WERI-Rb-1 (cell line): ENCODE measurements at regions not wholly inside any gene's neighbourhood (a gene's known extent, or its start where the extent isn't known, plus 50 kb on each side); places are given as distances from the start of the nearest gene placed in this dataset.

ENCODE experiments used
- DNase-seq: peaks from one replicate; pipeline ENCODE4 v3.0.0-alpha.2; 2020
- H3K27ac ChIP-seq: fragments of 250-450 bp; sonication (Bioruptor Pico); 2 replicates; pipeline ENCODE4 v1.5.1; 2020; ENCODE audit warnings: mild to moderate bottlenecking, moderate library complexity
- H3K27me3 ChIP-seq: fragments of 250-450 bp; sonication (Bioruptor Pico); 2 replicates; pipeline ENCODE4 v1.5.1; 2021; ENCODE audit warnings: mild to moderate bottlenecking, low read depth, moderate library complexity; ENCODE audit not compliant: insufficient read depth, severe bottlenecking
- H3K36me3 ChIP-seq: fragments of 250-450 bp; sonication (Bioruptor Pico); 2 replicates; pipeline ENCODE4 v1.5.1; 2020; ENCODE audit warnings: mild to moderate bottlenecking, moderate library complexity
- H3K4me3 ChIP-seq: 2 replicates; pipeline ENCODE4 v1.5.1; 2011; ENCODE audit warnings: low read depth, mild to moderate bottlenecking, control low read depth, low read length
- H3K9me3 ChIP-seq: fragments of 250-450 bp; sonication (Bioruptor Pico); 2 replicates; pipeline ENCODE4 v1.5.1; 2021; ENCODE audit warnings: mild to moderate bottlenecking, moderate library complexity; ENCODE audit not compliant: severe bottlenecking
- TF ChIP-seq, protein P1 (sequence below): IDR thresholded peaks from 2 replicates; pipeline ENCODE4 v1.5.1; 2011; ENCODE audit warnings: low read depth, mild to moderate bottlenecking, control low read depth, inconsistent platforms, low read length

GRCh38 chr5:44881266-44881665 lies 72.5 kb downstream of the MRPS30 start:
- Histone ChIP-seq H3K27ac (no peak overlapping the region), H3K36me3 (no peaks in the 10 kb centered on the region), H3K27me3 (no peaks in the 10 kb centered on the region), H3K9me3 (no peaks in the 10 kb centered on the region), H3K4me3 (no peak overlapping the region)
- DNase-seq: no peak
- TF ChIP-seq, protein P1, sequence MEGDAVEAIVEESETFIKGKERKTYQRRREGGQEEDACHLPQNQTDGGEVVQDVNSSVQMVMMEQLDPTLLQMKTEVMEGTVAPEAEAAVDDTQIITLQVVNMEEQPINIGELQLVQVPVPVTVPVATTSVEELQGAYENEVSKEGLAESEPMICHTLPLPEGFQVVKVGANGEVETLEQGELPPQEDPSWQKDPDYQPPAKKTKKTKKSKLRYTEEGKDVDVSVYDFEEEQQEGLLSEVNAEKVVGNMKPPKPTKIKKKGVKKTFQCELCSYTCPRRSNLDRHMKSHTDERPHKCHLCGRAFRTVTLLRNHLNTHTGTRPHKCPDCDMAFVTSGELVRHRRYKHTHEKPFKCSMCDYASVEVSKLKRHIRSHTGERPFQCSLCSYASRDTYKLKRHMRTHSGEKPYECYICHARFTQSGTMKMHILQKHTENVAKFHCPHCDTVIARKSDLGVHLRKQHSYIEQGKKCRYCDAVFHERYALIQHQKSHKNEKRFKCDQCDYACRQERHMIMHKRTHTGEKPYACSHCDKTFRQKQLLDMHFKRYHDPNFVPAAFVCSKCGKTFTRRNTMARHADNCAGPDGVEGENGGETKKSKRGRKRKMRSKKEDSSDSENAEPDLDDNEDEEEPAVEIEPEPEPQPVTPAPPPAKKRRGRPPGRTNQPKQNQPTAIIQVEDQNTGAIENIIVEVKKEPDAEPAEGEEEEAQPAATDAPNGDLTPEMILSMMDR: no peak

DNA sequence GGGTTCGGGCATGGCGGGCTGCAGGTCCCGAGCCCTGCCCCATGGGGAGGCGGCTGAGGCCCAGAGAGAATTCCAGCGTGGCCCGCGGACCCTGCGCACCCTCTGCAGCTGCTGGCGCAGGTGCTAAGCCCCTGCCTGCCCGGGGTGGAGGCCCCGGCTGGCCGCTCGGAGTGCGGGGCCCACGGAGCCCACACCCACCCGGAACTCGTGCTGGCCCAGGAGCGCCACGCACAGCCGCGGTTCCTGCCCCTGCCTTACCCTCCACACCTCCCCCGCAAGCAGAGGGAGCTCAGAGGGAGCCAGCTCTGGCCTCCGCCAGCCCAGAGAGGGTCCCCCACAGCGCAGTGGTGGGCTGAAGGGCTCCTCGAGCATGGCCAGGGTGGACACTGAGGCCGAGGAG lies 75.3 kb downstream of the MRPS30 start:
- DNase-seq: no peak
- H3K27me3 ChIP-seq: no peaks in the 10 kb centered on the region
- TF ChIP-seq, protein P1: no peak
- H3K4me3 ChIP-seq: no peak overlapping the region
- no peak overlapping the region for H3K27ac ChIP-seq
- H3K36me3 ChIP-seq: no peaks in the 10 kb centered on the region
- H3K9me3 ChIP-seq: no peaks in the 10 kb centered on the region

DNA sequence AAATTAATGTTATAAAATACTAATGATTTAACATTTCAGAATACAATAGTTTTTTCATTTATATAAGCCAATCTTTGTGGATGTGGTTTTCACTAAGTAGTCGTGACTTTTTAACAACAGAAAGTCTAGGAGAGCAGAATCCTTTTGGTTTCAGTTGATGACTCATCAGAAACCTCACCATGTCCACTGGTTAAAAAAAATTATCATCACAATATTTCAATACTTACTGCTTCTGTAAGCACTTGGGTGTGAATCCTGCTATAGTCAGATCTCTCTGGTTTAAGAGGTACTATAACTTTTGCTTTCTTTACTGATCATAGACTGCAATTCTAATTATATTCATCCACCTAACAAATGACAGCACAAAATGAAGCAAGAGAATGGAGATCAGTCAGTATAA lies 77.2 kb downstream of the MRPS30 start:
- Histone ChIP-seq H3K27ac (no peak overlapping the region), H3K4me3 (no peak overlapping the region), H3K36me3 (no peaks in the 10 kb centered on the region), H3K9me3 (no peaks in the 10 kb centered on the region), H3K27me3 (no peaks in the 10 kb centered on the region)
- TF ChIP-seq, protein P1: no peak
- DNase-seq: no peak

DNA sequence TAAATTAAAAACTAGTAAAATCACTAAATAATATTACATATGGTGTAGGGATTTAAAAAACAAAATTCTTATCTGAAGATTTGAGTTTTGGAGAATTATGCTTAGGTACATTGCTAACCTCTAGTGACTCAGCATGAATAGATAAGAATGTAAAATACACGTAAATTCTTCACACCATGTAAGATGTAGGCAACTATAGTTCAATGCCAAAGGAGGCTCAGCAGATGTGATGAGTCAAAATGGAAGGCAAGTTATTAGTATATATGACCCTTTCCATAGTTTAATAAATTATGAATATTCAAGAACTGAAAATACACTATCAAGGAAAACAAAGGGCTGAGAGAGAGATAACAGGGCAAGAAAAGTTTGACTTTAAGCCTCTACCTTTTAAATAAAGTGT lies 79.0 kb downstream of the MRPS30 start:
- H3K27me3 ChIP-seq: no peaks in the 10 kb centered on the region
- TF ChIP-seq, protein P1: no peak
- H3K4me3 ChIP-seq: no peak overlapping the region
- no peak overlapping the region for H3K27ac ChIP-seq
- H3K36me3 ChIP-seq: no peaks in the 10 kb centered on the region
- H3K9me3 ChIP-seq: no peaks in the 10 kb centered on the region
- DNase-seq: no peak

DNA sequence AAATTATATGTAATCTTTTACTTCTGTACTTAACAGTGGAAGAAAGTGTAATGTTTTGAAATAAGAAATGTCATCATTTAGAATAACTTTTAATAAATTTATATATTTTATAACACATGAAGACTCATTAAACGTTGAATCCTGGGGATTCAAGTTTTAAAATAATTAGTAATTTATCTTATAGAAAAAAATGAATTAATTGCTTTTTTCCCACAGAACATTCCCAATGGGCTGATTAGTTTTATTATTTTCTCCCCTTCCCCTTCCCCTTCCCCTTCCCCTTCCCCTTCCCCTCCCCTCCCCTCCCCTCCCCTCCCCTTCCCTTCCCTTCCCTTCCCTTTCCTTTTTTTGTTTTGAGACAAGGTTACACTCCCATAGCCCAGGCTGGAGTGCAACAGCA lies 79.7 kb downstream of the MRPS30 start:
- Histone ChIP-seq H3K27ac (no peak overlapping the region), H3K9me3 (no peaks in the 10 kb centered on the region), H3K36me3 (no peaks in the 10 kb centered on the region), H3K27me3 (no peaks in the 10 kb centered on the region), H3K4me3 (no peak overlapping the region)
- no peak for DNase-seq
- TF ChIP-seq, protein P1: no peak

- no peak overlapping the region for H3K27ac ChIP-seq
- no peaks in the 10 kb centered on the region for H3K9me3 ChIP-seq
- TF ChIP-seq, protein P1: no peak
- no peaks in the 10 kb centered on the region for H3K36me3 ChIP-seq
- no peak overlapping the region for H3K4me3 ChIP-seq
- H3K27me3 ChIP-seq: no peaks in the 10 kb centered on the region
- no peak for DNase-seq
These were observed 82.4 kb downstream of the MRPS30 start for GRCh38 chr5:44891116-44891515.
